ENCODE measurements at regions not wholly inside any gene's neighbourhood (a gene's known extent, or its start where the extent isn't known, plus 50 kb on each side); places are given as distances from the start of the nearest gene placed in this dataset.

DNA sequence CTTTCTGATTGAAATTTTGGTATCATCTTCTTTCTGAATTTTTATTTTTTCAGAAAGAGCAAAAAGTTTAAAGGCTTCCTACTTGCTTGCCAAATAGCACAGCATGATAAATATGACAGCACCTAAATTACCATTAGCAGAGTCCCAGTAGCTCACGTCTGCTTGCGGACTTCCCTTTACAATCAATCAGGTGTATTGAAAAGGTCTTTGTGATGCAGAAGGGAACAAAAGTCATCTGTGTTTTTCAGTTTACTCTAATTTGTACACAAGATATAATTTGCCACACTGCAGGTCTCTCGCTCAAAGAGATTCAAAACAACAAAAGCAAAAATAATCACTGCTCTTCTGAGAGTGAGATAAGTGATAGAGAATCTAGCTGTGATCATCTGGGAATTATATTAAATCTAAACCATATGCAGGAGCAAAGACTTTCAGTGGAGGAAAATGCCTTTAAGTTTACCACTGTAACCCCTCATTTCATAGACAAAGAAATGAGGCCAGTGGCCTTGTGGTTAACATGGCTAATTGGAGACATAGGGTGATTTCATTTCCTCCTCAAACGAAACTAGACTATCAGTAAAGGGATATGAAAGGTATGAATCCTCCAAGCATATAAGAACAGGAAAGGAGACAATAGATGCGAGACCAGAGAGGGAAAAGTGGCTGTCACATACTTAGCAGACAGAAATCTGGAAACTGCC lies 240.8 kb upstream of the TMPO start:
- no peak for TF ChIP-seq CTCF (IDR thresholded peaks at IDR 0.05)
- no peaks in the 10 kb centered on the region for H3K9me3 ChIP-seq
- no peaks in the 10 kb centered on the region for H3K36me3 ChIP-seq
- no peaks in the 10 kb centered on the region for H3K4me1 ChIP-seq
- intact Hi-C loops (cut with DNase I): no loop called here
- no peak for DNase-seq (ENCODE audit: low spot score in 2 of 2)
- H3K27me3 ChIP-seq: no peaks in the 10 kb centered on the region
- H3K4me3 ChIP-seq: no peak overlapping the region
- no peak overlapping the region for H3K27ac ChIP-seq

DNA sequence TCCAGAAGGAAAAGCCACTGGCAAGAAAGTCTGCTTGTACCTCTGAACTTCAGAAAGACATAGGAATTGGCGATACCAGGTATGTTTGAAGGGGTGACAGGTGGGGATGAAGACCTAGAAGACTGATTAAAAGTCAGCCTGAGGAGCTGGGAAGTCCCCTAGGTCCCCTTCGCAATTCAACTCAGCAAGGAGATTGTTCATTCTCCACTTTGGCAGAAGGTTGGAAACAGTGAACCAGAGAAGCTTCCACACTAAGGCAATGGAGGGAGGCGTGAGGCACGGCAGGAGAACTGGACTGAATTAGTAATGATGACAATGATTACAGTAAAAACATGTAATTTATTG lies 240.3 kb upstream of the TMPO start:
- no peak for TF ChIP-seq CTCF (IDR thresholded peaks at IDR 0.05)
- Histone ChIP-seq H3K9me3 (no peaks in the 10 kb centered on the region), H3K4me3 (no peak overlapping the region), H3K27ac (no peak overlapping the region), H3K36me3 (no peaks in the 10 kb centered on the region), H3K4me1 (no peaks in the 10 kb centered on the region), H3K27me3 (no peaks in the 10 kb centered on the region)
- no peak for DNase-seq (ENCODE audit: low spot score in 2 of 2)
- intact Hi-C loops (cut with DNase I): no loop called here

- Histone ChIP-seq H3K27ac (no peak overlapping the region), H3K9me3 (no peaks in the 10 kb centered on the region), H3K4me1 (no peaks in the 10 kb centered on the region), H3K27me3 (no peaks in the 10 kb centered on the region), H3K36me3 (no peaks in the 10 kb centered on the region), H3K4me3 (no peak overlapping the region)
- no peak for TF ChIP-seq CTCF (IDR thresholded peaks at IDR 0.05)
- DNase-seq (ENCODE audit: low spot score in 2 of 2): no peak
- intact Hi-C loops (cut with DNase I): no loop called here
Measured at GRCh38 chr12:98280152-98280551, 235.2 kb upstream of the TMPO start.

DNA sequence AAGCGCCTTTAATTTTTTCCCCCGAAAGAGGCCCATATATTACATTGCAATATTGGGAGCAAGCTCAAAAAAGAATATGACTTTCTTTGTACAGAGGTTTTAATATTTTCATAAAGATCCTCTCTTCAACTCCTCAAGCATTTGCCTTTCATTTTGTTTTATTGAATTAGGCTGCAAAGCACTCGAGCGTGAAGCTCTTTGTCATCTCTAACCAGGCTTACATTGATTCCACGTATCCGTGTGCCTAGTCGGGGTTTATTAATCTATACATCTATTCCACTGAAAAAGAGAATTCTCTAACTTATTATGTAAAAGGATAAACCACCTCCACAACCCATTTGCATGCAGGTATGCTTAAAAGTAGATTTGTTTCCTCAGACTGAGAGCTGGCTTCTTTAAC lies 234.8 kb upstream of the TMPO start:
- H3K27ac ChIP-seq: no peak overlapping the region
- H3K4me3 ChIP-seq: no peak overlapping the region
- TF ChIP-seq CTCF (IDR thresholded peaks at IDR 0.05): no peak
- no peak for DNase-seq (ENCODE audit: low spot score in 2 of 2)
- intact Hi-C loops (cut with DNase I): no loop called here
- no peaks in the 10 kb centered on the region for H3K36me3 ChIP-seq
- H3K4me1 ChIP-seq: no peaks in the 10 kb centered on the region
- H3K9me3 ChIP-seq: no peaks in the 10 kb centered on the region
- H3K27me3 ChIP-seq: no peaks in the 10 kb centered on the region

GRCh38 chr12:98291828-98292227 lies 223.6 kb upstream of the TMPO start:
- H3K4me1 ChIP-seq: no peaks in the 10 kb centered on the region
- H3K27me3 ChIP-seq: no peaks in the 10 kb centered on the region
- H3K9me3 ChIP-seq: peaks cover 0 to 4% of the 10 kb centered on the region in 2 donors
- no peak for DNase-seq (ENCODE audit: low spot score in 2 of 2)
- no peak overlapping the region for H3K27ac ChIP-seq
- no peak overlapping the region for H3K4me3 ChIP-seq
- no peak for TF ChIP-seq CTCF (IDR thresholded peaks at IDR 0.05)
- intact Hi-C loops (cut with DNase I): no loop called here
- no peaks in the 10 kb centered on the region for H3K36me3 ChIP-seq
